SK-N-SH treated with all-trans-retinoic acid at 6 μM for 48 hours (cell line): ENCODE measurements at regions not wholly inside any gene's neighbourhood (a gene's known extent, or its start where the extent isn't known, plus 50 kb on each side); places are given as distances from the start of the nearest gene placed in this dataset.

Experiments used
- CSRNP3 ChIP-seq: fragments of 250-450 bp; sonication (Bioruptor Pico); IDR thresholded peaks from 2 replicates; pipeline ENCODE4 v1.5.1; 2021; ENCODE audit warnings: mild to moderate bottlenecking, moderate library complexity
- GLIS3 ChIP-seq: fragments of 250-450 bp; sonication (Bioruptor Pico); IDR thresholded peaks from 2 replicates; pipeline ENCODE4 v1.5.0; 2020; ENCODE audit warnings: mild to moderate bottlenecking, moderate library complexity
- RARB ChIP-seq: fragments of 250-450 bp; sonication (Bioruptor Pico); IDR thresholded peaks from 2 replicates; pipeline ENCODE4 v1.8.0; 2021; ENCODE audit warnings: mild to moderate bottlenecking, moderate library complexity
- SNAI2 ChIP-seq: fragments of 250-450 bp; sonication (Bioruptor Pico); IDR thresholded peaks from 2 replicates; pipeline ENCODE4 v1.5.0; 2020; ENCODE audit warnings: mild to moderate bottlenecking, moderate library complexity
- TCF4 ChIP-seq: fragments of 250-450 bp; sonication (Bioruptor Pico); IDR thresholded peaks from 2 replicates; pipeline ENCODE4 v1.8.0; 2021; ENCODE audit warnings: mild to moderate bottlenecking, moderate library complexity, borderline replicate concordance

DNA sequence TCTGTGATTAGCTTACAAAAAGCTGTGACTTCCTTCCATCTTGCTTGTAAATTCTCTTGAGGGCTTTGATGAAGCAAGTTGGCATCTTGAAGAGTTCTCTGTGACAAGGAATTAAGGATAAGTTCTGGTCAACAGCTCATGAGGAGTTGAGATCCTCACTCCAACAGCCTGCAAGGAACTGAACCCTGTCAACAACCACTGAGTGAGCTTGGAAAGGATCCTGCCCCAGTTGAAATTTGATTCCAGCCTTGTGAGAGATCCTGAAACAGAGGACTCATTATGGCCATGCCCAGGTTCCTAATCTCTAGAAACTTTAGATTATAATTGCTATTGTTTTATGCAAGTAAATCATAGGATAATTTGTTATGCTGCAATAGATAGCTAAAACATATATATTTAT lies 133.7 kb downstream of the PTCHD4 start:
- TF ChIP-seq GLIS3 (no peak), TCF4 (CRISPR knock-in tag) (no peak), CSRNP3 (CRISPR knock-in tag) (no peak), RARB (no peak), SNAI2 (CRISPR knock-in tag) (no peak)
